ENCODE measurements at regions not wholly inside any gene's neighbourhood (a gene's known extent, or its start where the extent isn't known, plus 50 kb on each side); places are given as distances from the start of the nearest gene placed in this dataset.
A peak's percentile ranks its signal among the peaks of the same experiment; 100 is the strongest.

DNA sequence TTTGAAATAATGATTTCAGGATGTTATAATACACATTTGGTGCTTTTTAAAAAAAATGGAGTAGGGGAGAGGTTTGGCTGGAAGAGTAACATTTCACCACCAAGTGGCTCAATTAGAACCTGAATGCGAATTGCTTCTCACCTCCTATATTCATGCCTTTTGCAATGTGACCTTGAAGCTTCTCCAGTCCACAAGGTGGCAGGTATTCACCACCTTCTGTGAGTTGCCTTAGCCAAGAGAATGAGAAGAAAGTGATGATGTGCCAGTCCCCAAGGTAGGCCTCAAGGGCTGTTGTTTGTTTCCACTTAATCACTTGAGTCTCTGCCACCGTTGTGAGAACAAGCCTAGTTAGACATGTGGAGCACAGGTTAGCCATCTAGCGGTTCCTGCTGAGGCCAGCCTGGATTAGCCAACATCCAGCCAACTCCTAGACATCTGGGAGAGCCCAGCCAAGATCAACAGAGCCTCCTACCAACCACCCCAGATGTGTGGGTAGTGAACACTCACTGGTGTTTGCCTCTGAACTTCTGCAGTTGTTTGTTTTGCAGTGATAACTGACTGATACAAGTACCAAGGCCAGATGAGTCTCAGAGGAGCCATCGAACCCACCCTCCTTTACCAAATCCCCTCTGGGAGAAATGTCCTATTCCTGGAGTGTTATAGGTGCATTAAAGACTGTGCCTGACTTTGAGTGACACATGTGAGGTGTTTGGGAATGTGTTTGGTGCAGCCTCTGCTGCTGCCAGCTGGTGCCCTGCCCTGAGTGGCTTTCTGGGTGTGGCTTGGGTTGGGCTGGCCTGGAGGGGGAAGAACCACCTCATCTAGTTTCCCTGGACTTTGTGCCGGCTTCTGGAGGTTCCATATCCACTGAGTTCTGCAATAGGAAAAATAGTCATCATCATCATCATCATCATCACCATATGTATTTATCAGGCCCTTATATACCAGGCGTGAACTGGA, 132.5 kb upstream of the RFLNA start:
- no peak for ATAC-seq (replicated peaks in 1 of 4)

DNA sequence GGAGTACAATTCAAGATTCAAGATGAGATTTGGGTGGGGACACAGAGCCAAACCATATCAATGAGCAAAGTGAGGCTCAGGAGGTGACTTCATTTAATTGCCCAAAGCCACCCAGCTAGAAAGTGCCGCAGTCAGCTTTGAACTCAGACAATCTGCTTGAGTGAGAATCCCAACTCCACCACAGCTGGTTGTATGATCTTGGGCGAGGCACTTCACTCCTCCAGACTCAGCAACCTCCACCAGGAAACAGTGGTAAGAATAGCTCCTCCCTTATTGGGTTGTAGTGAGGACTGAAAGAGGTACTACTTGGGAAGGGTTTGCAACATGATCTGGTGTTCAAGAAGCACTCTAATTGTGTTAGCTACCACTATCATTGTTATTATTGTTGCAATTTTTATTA, 129.2 kb upstream of the RFLNA start:
- Mint-ChIP-seq H3K27ac (no peak overlapping the region), H3K4me3 (no peak overlapping the region), H3K4me1 (no peaks in the 10 kb centered on the region), H3K36me3 (no peaks in the 10 kb centered on the region), H3K9me3 (peaks cover 0 to 3% (median 0%) of the 10 kb centered on the region in 3 donors), H3K27me3 (peaks cover 0 to 2% of the 10 kb centered on the region in 2 donors)
- no peaks in the 10 kb centered on the region for H3K36me3 ChIP-seq (ENCODE audit: control insufficient read depth in 2 of 2, extremely low read depth in 1 of 2, insufficient read depth in 1 of 2, low read length in 1 of 2)
- ATAC-seq (replicated peaks in 1 of 4) = no peak
- H3K4me1 ChIP-seq (ENCODE audit: control insufficient read depth in 1 of 2, extremely low read depth in 1 of 2, insufficient read depth in 2 of 2, low read length in 2 of 2) = no peaks in the 10 kb centered on the region
- no peak overlapping the region for H3K4me3 ChIP-seq (ENCODE audit: control insufficient read depth in 1 of 2, extremely low read depth in 1 of 2, low read length in 1 of 2)
- ChIA-PET CTCF (no interaction called here), POLR2A (no interaction called here)
- WGBS (ENCODE audit: insufficient coverage) = 100% methylated on average over 1 of the region's 2 CpGs
- no peak for DNase-seq
- H3K9me3 ChIP-seq = no peaks in the 10 kb centered on the region
- H3K27ac ChIP-seq (ENCODE audit: low read length) = no peak overlapping the region
- H3K27me3 ChIP-seq (replicated peaks in 1 of 2; ENCODE audit: control insufficient read depth in 2 of 2, extremely low read depth in 1 of 2, insufficient read depth in 2 of 2, low read length in 1 of 2) = peaks cover 0 to 9% of the 10 kb centered on the region in 2 experiments

More for the DNA sequence above, 132.5 kb upstream of the RFLNA start:
- H3K9me3 Mint-ChIP-seq = no peaks in the 10 kb centered on the region
- WGBS (ENCODE audit: insufficient coverage) = 80% methylated on average over 1 of the region's 6 CpGs
- no peaks in the 10 kb centered on the region for H3K36me3 Mint-ChIP-seq
- H3K4me3 Mint-ChIP-seq = no peak overlapping the region
- Histone ChIP-seq H3K27ac (ENCODE audit: low read length) (no peak overlapping the region), H3K4me3 (ENCODE audit: control insufficient read depth in 1 of 2, extremely low read depth in 1 of 2, low read length in 1 of 2) (no peak overlapping the region), H3K27me3 (replicated peaks in 1 of 2; ENCODE audit: control insufficient read depth in 2 of 2, extremely low read depth in 1 of 2, insufficient read depth in 2 of 2, low read length in 1 of 2) (peaks cover 0 to 16% of the 10 kb centered on the region in 2 experiments), H3K9me3 (no peaks in the 10 kb centered on the region), H3K36me3 (ENCODE audit: control insufficient read depth in 2 of 2, extremely low read depth in 1 of 2, insufficient read depth in 1 of 2, low read length in 1 of 2) (no peaks in the 10 kb centered on the region), H3K4me1 (ENCODE audit: control insufficient read depth in 1 of 2, extremely low read depth in 1 of 2, insufficient read depth in 2 of 2, low read length in 2 of 2) (no peaks in the 10 kb centered on the region)
- H3K4me1 Mint-ChIP-seq = no peaks in the 10 kb centered on the region
- peaks cover 3 to 4% of the 10 kb centered on the region in 2 donors for H3K27me3 Mint-ChIP-seq
- H3K27ac Mint-ChIP-seq = no peak overlapping the region
- CTCF ChIA-PET = no interaction called here
- POLR2A ChIA-PET = no interaction called here
- DNase-seq = peak in 1 of 35 experiments; percentile 6

DNA sequence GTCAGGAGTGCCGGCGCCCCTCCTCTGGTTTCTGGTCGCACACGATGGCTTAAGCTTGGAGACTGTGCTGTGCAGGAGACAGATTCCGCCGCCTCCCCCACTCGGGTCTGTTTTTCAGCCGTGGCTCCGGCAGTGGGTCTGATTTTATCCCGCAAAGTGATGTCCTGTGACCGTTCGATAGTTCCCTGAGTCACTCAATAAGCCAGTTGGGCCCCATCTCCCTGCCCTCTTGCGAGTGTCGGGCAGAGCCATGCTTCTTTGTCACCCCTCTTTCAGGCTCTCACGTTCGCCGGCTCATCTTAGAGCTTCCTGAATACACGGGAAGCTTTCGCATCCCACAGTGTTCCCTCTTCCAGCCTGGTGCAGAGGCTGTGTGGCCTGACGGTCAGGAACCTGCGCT, 127.8 kb upstream of the RFLNA start:
- ATAC-seq (replicated peaks in 1 of 4) (no peak), DNase-seq (no peak)
- CTCF ChIA-PET = no interaction called here
- H3K27ac Mint-ChIP-seq = no peak overlapping the region
- no peak overlapping the region for H3K4me3 ChIP-seq (ENCODE audit: control insufficient read depth in 1 of 2, extremely low read depth in 1 of 2, low read length in 1 of 2)
- H3K4me1 Mint-ChIP-seq = no peaks in the 10 kb centered on the region
- H3K4me1 ChIP-seq (ENCODE audit: control insufficient read depth in 1 of 2, extremely low read depth in 1 of 2, insufficient read depth in 2 of 2, low read length in 2 of 2) = no peaks in the 10 kb centered on the region
- no peaks in the 10 kb centered on the region for H3K9me3 ChIP-seq
- no peaks in the 10 kb centered on the region for H3K36me3 ChIP-seq (ENCODE audit: control insufficient read depth in 2 of 2, extremely low read depth in 1 of 2, insufficient read depth in 1 of 2, low read length in 1 of 2)
- H3K36me3 Mint-ChIP-seq = no peaks in the 10 kb centered on the region
- H3K27ac ChIP-seq (ENCODE audit: low read length) = no peak overlapping the region
- POLR2A ChIA-PET = no interaction called here
- WGBS (ENCODE audit: insufficient coverage) = 90% methylated on average over 21 of the region's 21 CpGs
- H3K9me3 Mint-ChIP-seq = peaks cover 0 to 3% (median 0%) of the 10 kb centered on the region in 3 donors
- no peak overlapping the region for H3K4me3 Mint-ChIP-seq
- H3K27me3 ChIP-seq (replicated peaks in 1 of 2; ENCODE audit: control insufficient read depth in 2 of 2, extremely low read depth in 1 of 2, insufficient read depth in 2 of 2, low read length in 1 of 2) = peaks cover 0 to 10% of the 10 kb centered on the region in 2 experiments
- peaks cover 0 to 6% of the 10 kb centered on the region in 2 donors for H3K27me3 Mint-ChIP-seq

DNA sequence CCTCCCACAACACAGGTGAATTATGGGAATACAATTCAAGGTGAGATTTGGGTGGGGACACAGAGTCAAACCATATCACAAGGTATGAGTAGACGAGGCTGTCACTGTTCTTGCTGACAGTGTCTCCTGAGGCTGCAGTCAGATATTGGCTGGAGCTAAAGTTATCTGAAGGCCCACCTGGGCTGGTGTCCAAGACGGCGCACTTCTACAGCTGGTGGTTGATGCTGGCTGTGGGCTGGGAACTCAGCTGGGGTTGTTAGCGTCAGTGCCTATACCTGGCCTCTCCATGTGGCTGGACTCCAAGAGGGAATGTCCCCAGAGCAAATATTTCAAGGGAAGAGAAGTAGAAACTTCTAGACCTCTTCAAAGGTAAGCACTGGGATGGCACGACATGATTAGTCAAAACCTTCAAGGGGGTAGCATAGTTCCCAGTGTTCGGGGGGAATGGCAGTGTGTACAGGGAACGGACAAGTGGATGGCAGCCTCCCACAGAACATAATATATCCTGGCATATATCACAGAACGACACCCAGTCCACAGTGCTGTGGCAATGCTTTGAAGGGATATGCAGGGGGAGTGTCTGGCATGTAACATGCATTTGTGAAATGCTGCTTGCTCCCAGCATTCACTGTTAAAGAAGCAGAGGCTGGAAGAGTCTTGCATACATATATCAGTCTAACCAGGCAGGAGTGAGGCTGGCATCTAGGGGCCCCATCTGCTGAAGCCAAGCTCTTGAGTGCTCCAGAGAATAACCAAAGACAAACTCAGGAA, 126.7 kb upstream of the RFLNA start:
- H3K4me3 ChIP-seq (ENCODE audit: control insufficient read depth in 1 of 2, extremely low read depth in 1 of 2, low read length in 1 of 2) = no peak overlapping the region
- no peak overlapping the region for H3K27ac ChIP-seq (ENCODE audit: low read length)
- Mint-ChIP-seq H3K36me3 (no peaks in the 10 kb centered on the region), H3K27ac (no peak overlapping the region), H3K27me3 (peaks cover 0 to 10% of the 10 kb centered on the region in 2 donors), H3K4me1 (no peaks in the 10 kb centered on the region), H3K4me3 (no peak overlapping the region), H3K9me3 (peaks cover 0 to 3% (median 0%) of the 10 kb centered on the region in 3 donors)
- DNase-seq (no peak), ATAC-seq (replicated peaks in 1 of 4) (no peak)
- ChIA-PET CTCF (no interaction called here), POLR2A (no interaction called here)
- no peaks in the 10 kb centered on the region for H3K36me3 ChIP-seq (ENCODE audit: control insufficient read depth in 2 of 2, extremely low read depth in 1 of 2, insufficient read depth in 1 of 2, low read length in 1 of 2)
- H3K4me1 ChIP-seq (ENCODE audit: control insufficient read depth in 1 of 2, extremely low read depth in 1 of 2, insufficient read depth in 2 of 2, low read length in 2 of 2) = no peaks in the 10 kb centered on the region
- H3K9me3 ChIP-seq = no peaks in the 10 kb centered on the region
- peaks cover 0 to 19% of the 10 kb centered on the region in 2 experiments for H3K27me3 ChIP-seq (replicated peaks in 1 of 2; ENCODE audit: control insufficient read depth in 2 of 2, extremely low read depth in 1 of 2, insufficient read depth in 2 of 2, low read length in 1 of 2)
- 80% methylated on average over 4 of the region's 8 CpGs for WGBS (ENCODE audit: insufficient coverage)

DNA sequence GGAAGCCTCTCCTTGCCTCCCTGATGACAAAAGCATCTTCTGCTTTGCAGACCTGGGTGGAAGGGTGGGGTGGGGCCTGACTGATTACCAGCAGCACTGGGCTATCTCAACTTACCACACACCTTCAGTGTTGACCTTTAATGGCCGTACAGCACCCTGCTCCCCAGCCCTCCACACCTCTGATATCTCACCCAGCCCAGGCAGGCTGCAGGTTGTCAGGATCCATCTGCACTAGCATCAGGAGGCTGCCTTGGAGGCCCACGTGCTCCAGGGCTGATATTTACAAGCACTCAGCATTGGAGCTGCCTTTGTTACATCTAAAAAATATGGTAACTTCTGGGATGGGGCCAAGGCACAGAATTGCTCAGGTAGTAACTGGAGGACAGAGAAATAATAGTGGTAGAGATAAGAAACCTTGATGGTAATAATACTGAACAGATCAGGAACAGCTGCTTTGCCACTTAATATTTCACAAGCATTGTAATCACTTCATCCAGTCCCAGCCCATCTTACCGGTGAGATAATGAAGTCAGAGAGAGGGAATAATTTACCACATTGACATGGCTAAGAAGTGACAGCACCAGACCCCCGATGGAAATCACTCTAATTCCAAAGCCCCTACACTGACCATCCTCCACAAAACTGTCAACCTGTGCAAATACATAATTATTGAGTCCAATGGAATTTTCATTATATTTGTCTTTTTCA, 125.2 kb upstream of the RFLNA start:
- H3K4me1 Mint-ChIP-seq = no peaks in the 10 kb centered on the region
- no peak overlapping the region for H3K4me3 ChIP-seq (ENCODE audit: control insufficient read depth in 1 of 2, extremely low read depth in 1 of 2, low read length in 1 of 2)
- H3K9me3 Mint-ChIP-seq = peaks cover 0 to 3% (median 0%) of the 10 kb centered on the region in 3 donors
- ATAC-seq (replicated peaks in 1 of 4) = no peak
- H3K27me3 Mint-ChIP-seq = peaks cover 4 to 13% of the 10 kb centered on the region in 2 donors
- no peak overlapping the region for H3K27ac Mint-ChIP-seq
- no peak overlapping the region for H3K27ac ChIP-seq (ENCODE audit: low read length)
- WGBS (ENCODE audit: insufficient coverage) = 50% methylated on average over 1 of the region's 4 CpGs
- POLR2A ChIA-PET = no interaction called here
- no peaks in the 10 kb centered on the region for H3K36me3 ChIP-seq (ENCODE audit: control insufficient read depth in 2 of 2, extremely low read depth in 1 of 2, insufficient read depth in 1 of 2, low read length in 1 of 2)
- H3K4me1 ChIP-seq (ENCODE audit: control insufficient read depth in 1 of 2, extremely low read depth in 1 of 2, insufficient read depth in 2 of 2, low read length in 2 of 2) = no peaks in the 10 kb centered on the region
- no peak for DNase-seq
- H3K27me3 ChIP-seq (replicated peaks in 1 of 2; ENCODE audit: control insufficient read depth in 2 of 2, extremely low read depth in 1 of 2, insufficient read depth in 2 of 2, low read length in 1 of 2) = peaks cover 0 to 27% of the 10 kb centered on the region in 2 experiments
- H3K36me3 Mint-ChIP-seq = no peaks in the 10 kb centered on the region
- H3K9me3 ChIP-seq = no peaks in the 10 kb centered on the region
- CTCF ChIA-PET = no interaction called here
- no peak overlapping the region for H3K4me3 Mint-ChIP-seq

DNA sequence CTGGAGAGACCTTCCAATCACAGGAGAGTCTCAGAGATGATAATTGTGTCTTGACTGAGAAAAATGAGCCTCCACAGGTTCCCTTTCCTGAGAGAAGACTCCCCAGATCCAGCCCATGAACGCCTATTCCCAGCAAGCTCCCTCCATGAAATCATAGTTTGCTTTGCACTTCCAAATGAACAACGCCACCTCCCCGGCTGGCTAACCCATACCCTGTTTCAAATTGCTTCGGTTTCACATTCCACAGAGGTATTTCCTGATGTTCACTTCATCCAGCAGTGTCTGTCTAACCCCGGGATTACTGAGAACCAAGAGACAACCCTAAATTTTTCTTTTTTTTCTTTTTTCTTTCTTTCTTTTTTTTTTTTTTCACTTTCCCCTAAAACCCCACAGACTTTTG, 124.1 kb upstream of the RFLNA start:
- H3K4me3 ChIP-seq (ENCODE audit: control insufficient read depth in 1 of 2, extremely low read depth in 1 of 2, low read length in 1 of 2) = no peak overlapping the region
- H3K36me3 ChIP-seq (ENCODE audit: control insufficient read depth in 2 of 2, extremely low read depth in 1 of 2, insufficient read depth in 1 of 2, low read length in 1 of 2) = no peaks in the 10 kb centered on the region
- ATAC-seq (replicated peaks in 1 of 4) = no peak
- WGBS (ENCODE audit: insufficient coverage) = 80% methylated on average over 5 of the region's 5 CpGs
- H3K4me3 Mint-ChIP-seq = no peak overlapping the region
- no peak overlapping the region for H3K27ac Mint-ChIP-seq
- ChIA-PET CTCF (no interaction called here), POLR2A (no interaction called here)
- peaks cover 4 to 19% of the 10 kb centered on the region in 2 donors for H3K27me3 Mint-ChIP-seq
- no peaks in the 10 kb centered on the region for H3K4me1 ChIP-seq (ENCODE audit: control insufficient read depth in 1 of 2, extremely low read depth in 1 of 2, insufficient read depth in 2 of 2, low read length in 2 of 2)
- no peaks in the 10 kb centered on the region for H3K9me3 ChIP-seq
- H3K36me3 Mint-ChIP-seq = no peaks in the 10 kb centered on the region
- no peaks in the 10 kb centered on the region for H3K4me1 Mint-ChIP-seq
- H3K9me3 Mint-ChIP-seq = peaks cover 0 to 3% (median 0%) of the 10 kb centered on the region in 3 donors
- peaks cover 0 to 28% of the 10 kb centered on the region in 2 experiments for H3K27me3 ChIP-seq (replicated peaks in 1 of 2; ENCODE audit: control insufficient read depth in 2 of 2, extremely low read depth in 1 of 2, insufficient read depth in 2 of 2, low read length in 1 of 2)
- no peak overlapping the region for H3K27ac ChIP-seq (ENCODE audit: low read length)
- no peak for DNase-seq

All from T-cell (primary cell).